ENCODE measurements at regions not wholly inside any gene's neighbourhood (a gene's known extent, or its start where the extent isn't known, plus 50 kb on each side); places are given as distances from the start of the nearest gene placed in this dataset.

DNA sequence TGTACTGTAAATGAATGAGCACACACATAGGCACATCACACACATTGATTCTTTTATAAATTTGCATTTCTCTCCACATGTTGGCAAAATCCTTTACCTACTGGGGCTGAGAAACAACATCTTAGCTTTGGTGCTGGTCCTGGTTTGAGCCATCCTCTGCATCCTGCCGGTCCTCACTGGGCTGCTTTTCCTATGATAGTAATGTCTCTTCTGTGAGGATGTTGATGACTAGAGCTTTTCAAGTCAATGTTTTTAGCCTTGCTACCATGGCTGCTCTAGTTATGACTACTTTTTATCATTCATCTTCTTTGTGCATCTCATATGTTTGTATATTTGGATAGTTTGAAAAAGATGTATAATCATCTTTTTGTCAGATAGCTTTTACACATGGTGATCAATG, 280.4 kb upstream of the CD180 start:
- TF ChIP-seq, protein P1, sequence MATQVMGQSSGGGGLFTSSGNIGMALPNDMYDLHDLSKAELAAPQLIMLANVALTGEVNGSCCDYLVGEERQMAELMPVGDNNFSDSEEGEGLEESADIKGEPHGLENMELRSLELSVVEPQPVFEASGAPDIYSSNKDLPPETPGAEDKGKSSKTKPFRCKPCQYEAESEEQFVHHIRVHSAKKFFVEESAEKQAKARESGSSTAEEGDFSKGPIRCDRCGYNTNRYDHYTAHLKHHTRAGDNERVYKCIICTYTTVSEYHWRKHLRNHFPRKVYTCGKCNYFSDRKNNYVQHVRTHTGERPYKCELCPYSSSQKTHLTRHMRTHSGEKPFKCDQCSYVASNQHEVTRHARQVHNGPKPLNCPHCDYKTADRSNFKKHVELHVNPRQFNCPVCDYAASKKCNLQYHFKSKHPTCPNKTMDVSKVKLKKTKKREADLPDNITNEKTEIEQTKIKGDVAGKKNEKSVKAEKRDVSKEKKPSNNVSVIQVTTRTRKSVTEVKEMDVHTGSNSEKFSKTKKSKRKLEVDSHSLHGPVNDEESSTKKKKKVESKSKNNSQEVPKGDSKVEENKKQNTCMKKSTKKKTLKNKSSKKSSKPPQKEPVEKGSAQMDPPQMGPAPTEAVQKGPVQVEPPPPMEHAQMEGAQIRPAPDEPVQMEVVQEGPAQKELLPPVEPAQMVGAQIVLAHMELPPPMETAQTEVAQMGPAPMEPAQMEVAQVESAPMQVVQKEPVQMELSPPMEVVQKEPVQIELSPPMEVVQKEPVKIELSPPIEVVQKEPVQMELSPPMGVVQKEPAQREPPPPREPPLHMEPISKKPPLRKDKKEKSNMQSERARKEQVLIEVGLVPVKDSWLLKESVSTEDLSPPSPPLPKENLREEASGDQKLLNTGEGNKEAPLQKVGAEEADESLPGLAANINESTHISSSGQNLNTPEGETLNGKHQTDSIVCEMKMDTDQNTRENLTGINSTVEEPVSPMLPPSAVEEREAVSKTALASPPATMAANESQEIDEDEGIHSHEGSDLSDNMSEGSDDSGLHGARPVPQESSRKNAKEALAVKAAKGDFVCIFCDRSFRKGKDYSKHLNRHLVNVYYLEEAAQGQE (IDR thresholded peaks at IDR 0.05; ENCODE audit: insufficient read depth in 1 of 2, low read depth in 2 of 2, low read length in 2 of 2), result no peak
- no peak for TF ChIP-seq FOXP2 (optimal IDR thresholded peaks at IDR 0.05; ENCODE audit: borderline replicate concordance, extremely low read depth, extremely low read length, insufficient read depth)
- TF ChIP-seq POLR2AphosphoS5 (IDR thresholded peaks at IDR 0.05; ENCODE audit: low read depth, low read length), result no peak

Data from PFSK-1 (cell line).